IPS DF 6.9 (cell line): ENCODE measurements at regions not wholly inside any gene's neighbourhood (a gene's known extent, or its start where the extent isn't known, plus 50 kb on each side); places are given as distances from the start of the nearest gene placed in this dataset.
"Not testable (repeated sequence)": the region's sequence is repeated elsewhere in the genome, so short reads cannot be mapped to it uniquely, and the experiment has no call there.

Experiments
- DNase-seq: peaks from one replicate; pipeline ENCODE4 v3.0.0-alpha.2; 2013; ENCODE audit warnings: low read depth, low spot score
- H3K27ac ChIP-seq: one replicate; pipeline ENCODE4 v1.5.1; 2013; ENCODE audit warnings: low read length, control low read depth
- H3K27me3 ChIP-seq: 2 replicates; pipeline ENCODE4 v1.6.1; 2013; ENCODE audit warnings: mild to moderate bottlenecking, low read length; ENCODE audit not compliant: control insufficient read depth, insufficient read depth
- H3K36me3 ChIP-seq: 2 replicates; pipeline ENCODE4 v1.6.1; 2013; ENCODE audit warnings: low read length; ENCODE audit not compliant: control insufficient read depth, insufficient read depth
- H3K4me1 ChIP-seq: 2 replicates; pipeline ENCODE4 v1.6.1; 2013; ENCODE audit warnings: low read length; ENCODE audit not compliant: control insufficient read depth, insufficient read depth
- H3K4me3 ChIP-seq: 2 replicates; pipeline ENCODE4 v1.5.1; 2013; ENCODE audit warnings: mild to moderate bottlenecking, low read length
- H3K9me3 ChIP-seq: 2 replicates; pipeline ENCODE4 v1.6.1; 2013; ENCODE audit warnings: low read length, inconsistent platforms; ENCODE audit not compliant: control insufficient read depth, insufficient read depth
- WGBS: extraction: QIAGEN DNeasy Blood & Tissue Kit; methylation state at CpG from one replicate; pipeline ENCODE4 v1.1.7; 2013; ENCODE audit warnings: mixed read lengths, missing lambda C conversion rate; ENCODE audit not compliant: insufficient read length, insufficient coverage; 5-methylcytosine and 5-hydroxymethylcytosine counted together

GRCh38 chr7:23887660-23888059 lies 177.6 kb downstream of the STK31 start:
- H3K27me3 ChIP-seq: no peaks in the 10 kb centered on the region
- H3K4me3 ChIP-seq: no peak overlapping the region
- no peaks in the 10 kb centered on the region for H3K9me3 ChIP-seq
- H3K36me3 ChIP-seq: no peaks in the 10 kb centered on the region
- no peak overlapping the region for H3K27ac ChIP-seq
- H3K4me1 ChIP-seq: no peaks in the 10 kb centered on the region
- DNase-seq: no peak
- WGBS: no CpG with 5 or more reads among the region's 2 CpGs

DNA sequence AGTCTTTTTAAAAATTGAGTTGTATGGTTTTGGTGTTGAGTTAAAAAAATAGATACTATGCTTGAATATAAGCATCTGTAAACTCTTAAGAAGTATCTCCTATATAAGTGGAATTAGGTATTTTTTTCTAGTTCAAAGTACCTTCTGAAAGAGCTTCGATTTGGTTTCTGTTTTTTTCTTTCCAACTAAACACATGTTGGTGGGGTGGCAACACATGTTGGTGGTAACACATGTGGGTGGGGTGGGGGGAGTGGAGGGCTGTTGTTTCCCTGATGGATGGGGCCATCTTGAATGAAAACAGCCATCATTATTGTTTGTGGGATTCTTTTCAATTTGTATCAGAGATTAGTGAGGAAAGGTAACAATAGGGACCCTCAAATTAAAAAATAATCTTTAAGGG lies 178.9 kb downstream of the STK31 start:
- no CpG with 5 or more reads among the region's 1 CpG for WGBS
- Histone ChIP-seq H3K4me1 (no peaks in the 10 kb centered on the region), H3K36me3 (no peaks in the 10 kb centered on the region), H3K27ac (no peak overlapping the region), H3K27me3 (no peaks in the 10 kb centered on the region), H3K4me3 (no peak overlapping the region), H3K9me3 (no peaks in the 10 kb centered on the region)
- DNase-seq: no peak

- Histone ChIP-seq H3K27ac (no peak overlapping the region), H3K27me3 (no peaks in the 10 kb centered on the region), H3K36me3 (no peaks in the 10 kb centered on the region), H3K4me1 (no peaks in the 10 kb centered on the region), H3K9me3 (no peaks in the 10 kb centered on the region), H3K4me3 (no peak overlapping the region)
- DNase-seq: no peak
- no CpG with 5 or more reads among the region's 1 CpG for WGBS
Measured at GRCh38 chr7:23889566-23889965, 179.5 kb downstream of the STK31 start.

DNA sequence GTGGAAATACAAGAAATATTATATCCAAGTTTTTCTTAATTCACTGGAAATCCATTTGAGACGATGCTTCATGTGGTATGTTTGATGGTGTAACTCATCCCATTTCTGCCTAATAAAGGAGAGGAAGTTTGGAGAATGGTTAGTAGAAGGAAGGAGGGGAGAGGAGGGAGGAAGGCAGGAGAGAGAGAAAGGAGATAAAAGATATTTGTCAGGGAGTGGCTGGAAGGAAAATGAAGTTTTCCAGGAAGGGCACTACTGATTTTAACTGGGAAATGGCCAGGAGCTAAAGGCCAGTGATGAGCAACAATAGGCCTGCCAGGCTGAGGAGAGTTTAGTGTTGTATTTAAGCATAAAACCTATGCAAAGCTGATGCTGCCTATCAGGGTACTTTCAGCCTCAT lies 182.0 kb downstream of the STK31 start:
- no peak for DNase-seq

DNA sequence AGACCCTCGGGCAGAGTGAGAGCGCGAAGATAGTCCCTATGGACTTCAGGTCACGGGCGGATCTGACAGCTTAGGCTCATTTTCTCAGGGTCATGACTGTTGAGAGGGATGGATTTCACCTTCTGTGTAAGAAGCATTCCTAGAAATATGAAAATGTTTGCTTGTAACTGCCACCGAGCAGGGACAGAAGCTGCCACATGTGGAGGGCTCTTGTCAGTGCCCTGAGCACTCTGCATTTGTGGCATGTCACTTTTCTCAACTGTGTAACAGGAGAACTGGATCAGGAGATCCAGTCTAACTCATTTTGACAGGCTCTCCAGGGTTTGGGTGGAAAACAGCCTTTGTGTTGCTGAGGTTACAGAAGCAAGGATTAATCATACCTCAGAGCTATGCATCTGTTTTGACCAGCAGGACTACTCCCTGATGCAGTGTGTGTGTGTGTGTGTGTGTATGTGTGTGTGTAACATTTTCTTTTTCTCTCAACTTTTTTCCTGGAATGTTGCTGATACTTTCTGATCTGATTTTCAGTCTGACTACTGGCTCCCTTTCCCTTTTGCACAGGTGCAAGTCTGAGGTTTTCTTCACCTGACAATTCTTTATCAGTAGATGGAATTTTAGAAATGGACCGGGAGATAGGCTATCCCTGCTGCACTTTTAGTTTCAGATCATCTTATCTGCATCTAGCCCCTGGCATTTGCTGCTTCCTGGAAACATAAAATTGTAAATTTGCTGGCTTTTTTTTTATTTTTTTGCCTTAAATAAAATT lies 183.3 kb downstream of the STK31 start:
- H3K27ac ChIP-seq: no peak overlapping the region
- WGBS: no CpG with 5 or more reads among the region's 7 CpGs
- DNase-seq: no peak
- no peaks in the 10 kb centered on the region for H3K4me1 ChIP-seq
- H3K27me3 ChIP-seq: no peaks in the 10 kb centered on the region
- H3K4me3 ChIP-seq: no peak overlapping the region
- no peaks in the 10 kb centered on the region for H3K9me3 ChIP-seq
- no peaks in the 10 kb centered on the region for H3K36me3 ChIP-seq

More for the DNA sequence above, 182.0 kb downstream of the STK31 start:
- Histone ChIP-seq H3K36me3 (no peaks in the 10 kb centered on the region), H3K4me3 (no peak overlapping the region), H3K27ac (no peak overlapping the region), H3K9me3 (no peaks in the 10 kb centered on the region), H3K4me1 (no peaks in the 10 kb centered on the region), H3K27me3 (no peaks in the 10 kb centered on the region)
- no CpG with 5 or more reads among the region's 1 CpG for WGBS

GRCh38 chr7:23893942-23894891 lies 184.2 kb downstream of the STK31 start:
- Histone ChIP-seq H3K4me3 (no peak overlapping the region), H3K27ac (no peak overlapping the region), H3K9me3 (no peaks in the 10 kb centered on the region), H3K4me1 (no peaks in the 10 kb centered on the region), H3K27me3 (no peaks in the 10 kb centered on the region), H3K36me3 (no peaks in the 10 kb centered on the region)
- WGBS: no CpG with 5 or more reads among the region's 13 CpGs
- DNase-seq: no peak

GRCh38 chr7:23894892-23895569 lies 185.0 kb downstream of the STK31 start:
- Histone ChIP-seq H3K4me1 (no peaks in the 10 kb centered on the region), H3K36me3 (no peaks in the 10 kb centered on the region), H3K4me3 (no peak overlapping the region), H3K27me3 (no peaks in the 10 kb centered on the region), H3K27ac (no peak overlapping the region), H3K9me3 (no peaks in the 10 kb centered on the region)
- DNase-seq: no peak
- WGBS: no CpG with 5 or more reads among the region's 4 CpGs

DNA sequence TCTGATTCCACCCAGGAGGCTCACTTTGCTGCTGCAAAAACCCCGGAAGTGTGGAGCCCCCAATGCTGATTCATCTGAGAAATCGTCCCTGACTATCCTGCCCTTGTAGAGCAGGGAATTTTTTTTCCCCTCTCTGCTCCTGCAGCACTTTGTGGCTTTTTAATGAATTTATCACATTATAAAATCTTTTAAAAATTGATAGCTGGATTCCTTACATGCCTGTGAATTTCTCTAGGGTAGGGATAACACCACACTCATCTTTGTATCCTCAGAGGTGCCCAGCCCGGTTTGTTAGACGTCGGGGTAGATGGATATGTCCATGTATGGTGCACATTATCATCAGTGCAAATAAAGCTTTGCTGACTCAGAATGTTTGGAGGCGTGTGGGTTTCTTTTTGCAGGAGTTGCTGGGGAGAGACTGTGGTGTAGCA lies 185.7 kb downstream of the STK31 start:
- no peak for DNase-seq
- no CpG with 5 or more reads among the region's 6 CpGs for WGBS
- H3K27ac ChIP-seq: no peak overlapping the region

GRCh38 chr7:23898619-23899018 lies 188.6 kb downstream of the STK31 start:
- no peak overlapping the region for H3K4me3 ChIP-seq
- no peak for DNase-seq
- no peaks in the 10 kb centered on the region for H3K27me3 ChIP-seq
- no peaks in the 10 kb centered on the region for H3K9me3 ChIP-seq
- H3K36me3 ChIP-seq: no peaks in the 10 kb centered on the region
- H3K4me1 ChIP-seq: no peaks in the 10 kb centered on the region
- no peak overlapping the region for H3K27ac ChIP-seq

More for the DNA sequence above, 185.7 kb downstream of the STK31 start:
- no peaks in the 10 kb centered on the region for H3K9me3 ChIP-seq
- H3K4me3 ChIP-seq: no peak overlapping the region
- H3K4me1 ChIP-seq: no peaks in the 10 kb centered on the region
- H3K36me3 ChIP-seq: no peaks in the 10 kb centered on the region
- no peaks in the 10 kb centered on the region for H3K27me3 ChIP-seq

- DNase-seq, H3K4me3 ChIP-seq, H3K4me1 ChIP-seq, H3K27ac ChIP-seq, H3K27me3 ChIP-seq, H3K36me3 ChIP-seq, H3K9me3 ChIP-seq: not testable (repeated sequence)
- WGBS: no CpG with 5 or more reads among the region's 30 CpGs
Measured at GRCh38 chr7:23904901-23905300, 194.9 kb downstream of the STK31 start.
